ENCODE measurements at regions not wholly inside any gene's neighbourhood (a gene's known extent, or its start where the extent isn't known, plus 50 kb on each side); places are given as distances from the start of the nearest gene placed in this dataset.
A peak's percentile ranks its signal among the peaks of the same experiment; 100 is the strongest.

DNA sequence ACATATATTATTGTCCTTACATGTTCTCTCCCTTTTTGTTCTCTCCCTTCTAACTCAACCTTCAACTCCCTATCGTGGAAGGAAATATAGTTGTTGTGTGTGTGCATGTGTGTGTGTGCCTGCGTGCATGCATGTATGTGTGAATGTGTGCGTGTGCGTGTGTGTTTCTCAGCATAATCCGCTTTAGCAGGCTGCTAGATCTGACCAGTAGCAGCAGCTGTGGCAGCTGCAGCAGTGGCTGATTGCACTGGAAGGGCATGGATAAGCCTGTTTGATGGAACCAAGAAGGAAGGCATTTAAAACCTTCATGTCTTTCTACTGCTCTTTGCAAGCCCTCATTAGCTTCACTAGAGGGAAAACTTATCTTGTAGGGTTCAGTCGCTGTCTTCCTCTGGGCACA, 65.6 kb upstream of the IRF2BP2 start:
- intact Hi-C loops (cut with micrococcal nuclease): loop anchor here (5.0 kb wide), 1 partner anchor 63 kb away; the partner anchor contains the start of gene IRF2BP2
- in situ Hi-C loops (cut with MboI): no loop called here
- H3K9me3 ChIP-seq (replicated peaks; ENCODE audit: control insufficient read depth, insufficient read depth, low read depth, low read length): no peaks in the 10 kb centered on the region
- no TSS peak for BruUV-seq (replicated peaks)
- no peaks in the 10 kb centered on the region for H3K9me1 ChIP-seq (ENCODE audit: control insufficient read depth, insufficient read depth, low read length)
- H3K79me2 ChIP-seq (ENCODE audit: control insufficient read depth, insufficient read depth, low read length): no peaks in the 10 kb centered on the region
- no peaks in the 10 kb centered on the region for H3K36me3 ChIP-seq (ENCODE audit: control insufficient read depth, insufficient read depth, low read length)
- H3K4me2 ChIP-seq (ENCODE audit: insufficient read depth, low read length): peak overlapping the region; percentile 87
- H4K20me1 ChIP-seq (replicated peaks; ENCODE audit: control insufficient read depth, insufficient read depth, low read length): no peaks in the 10 kb centered on the region
- no peak overlapping the region for H3K4me3 ChIP-seq
- 39% methylated on average over 6 of the region's 6 CpGs for WGBS (ENCODE audit: insufficient coverage, low coverage, missing lambda C conversion rate)
- ATAC-seq: peak; percentile 48
- H3K27me3 ChIP-seq (ENCODE audit: control insufficient read depth in 2 of 2, insufficient read depth in 2 of 2, low read length in 2 of 2): no peaks in the 10 kb centered on the region
- CTCF ChIA-PET (ENCODE audit: low intra/inter-chr PET ratio): no interaction called here
- H3K27ac ChIP-seq (ENCODE audit: extremely low read depth, low read depth, low read length): no peak overlapping the region
- POLR2A ChIA-PET: interaction anchor here (0.6 kb wide), 1 partner anchor 272 kb away, joined by 4 read pairs; no protein-coding TSS in a partner anchor
- peak overlapping the region in 1 of 2 experiments; percentile 55; a peak in 3 of 4 replicates for H3K9ac ChIP-seq (ENCODE audit: insufficient read depth in 1 of 2, low read depth in 2 of 2, low read length in 2 of 2)
- peak overlapping the region; percentile 98 for H2AFZ ChIP-seq (ENCODE audit: low read depth, low read length)
- H3K4me1 ChIP-seq (replicated peaks in 1 of 2; ENCODE audit: control insufficient read depth in 2 of 2, insufficient read depth in 2 of 2, low read length in 2 of 2): peaks cover 2 to 24% of the 10 kb centered on the region in 2 experiments; a peak in 3 of 5 replicates
- FAIRE-seq: peak; percentile 26
- DNase-seq (ENCODE audit: extremely low read depth in 1 of 4, low spot score in 3 of 4): peak in 1 of 4 experiments; percentile 28
- TF ChIP-seq CC2D1A (IDR thresholded peaks at IDR 0.05) (no peak), TCF3 (CRISPR knock-in tag; IDR thresholded peaks at IDR 0.05) (0 out of 2 replicates have a peak, but pooled peaks have one; percentile 12), HDAC3 (IDR thresholded peaks at IDR 0.05; ENCODE audit: borderline replicate concordance, partially characterized antibody) (no peak), ETV6 (IDR thresholded peaks at IDR 0.05; ENCODE audit: borderline replicate concordance in 1 of 2, low read depth in 2 of 2, low read length in 1 of 2) (no peak), ETV6 (CRISPR knock-in tag; IDR thresholded peaks at IDR 0.05; ENCODE audit: borderline replicate concordance) (no peak), CEBPG (CRISPR knock-in tag; IDR thresholded peaks at IDR 0.05) (peak; percentile 32; the same call in 1 of the 2 replicates), CEBPG (tag; conservative IDR thresholded peaks at IDR 0.05 in 1 of 2, IDR thresholded peaks at IDR 0.05 in 1 of 2) (no peak), CBFA2T3 (IDR thresholded peaks at IDR 0.05) (0 out of 2 replicates have a peak, but pooled peaks have one; percentile 28), RAD21 (CRISPR knock-in tag; conservative IDR thresholded peaks at IDR 0.05 in 1 of 2, IDR thresholded peaks at IDR 0.05 in 1 of 2) (0 out of 4 replicates have a peak, but pooled peaks of 1 of the 2 experiments have one; percentile 2), HDGF (IDR thresholded peaks at IDR 0.05) (peak; percentile 31; the same call in 1 of the 2 replicates), ELF4 (CRISPR knock-in tag; IDR thresholded peaks at IDR 0.05) (peak; percentile 76; the same call in 1 of the 2 replicates), YBX1 (IDR thresholded peaks at IDR 0.05) (no peak), CHD1 (IDR thresholded peaks at IDR 0.05; ENCODE audit: low read length) (no peak)
- TF ChIP-seq, protein P1, sequence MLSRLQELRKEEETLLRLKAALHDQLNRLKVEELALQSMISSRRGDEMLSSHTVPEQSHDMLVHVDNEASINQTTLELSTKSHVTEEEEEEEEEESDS (CRISPR knock-in tag; IDR thresholded peaks at IDR 0.05): no peak
- TF ChIP-seq, protein P2, sequence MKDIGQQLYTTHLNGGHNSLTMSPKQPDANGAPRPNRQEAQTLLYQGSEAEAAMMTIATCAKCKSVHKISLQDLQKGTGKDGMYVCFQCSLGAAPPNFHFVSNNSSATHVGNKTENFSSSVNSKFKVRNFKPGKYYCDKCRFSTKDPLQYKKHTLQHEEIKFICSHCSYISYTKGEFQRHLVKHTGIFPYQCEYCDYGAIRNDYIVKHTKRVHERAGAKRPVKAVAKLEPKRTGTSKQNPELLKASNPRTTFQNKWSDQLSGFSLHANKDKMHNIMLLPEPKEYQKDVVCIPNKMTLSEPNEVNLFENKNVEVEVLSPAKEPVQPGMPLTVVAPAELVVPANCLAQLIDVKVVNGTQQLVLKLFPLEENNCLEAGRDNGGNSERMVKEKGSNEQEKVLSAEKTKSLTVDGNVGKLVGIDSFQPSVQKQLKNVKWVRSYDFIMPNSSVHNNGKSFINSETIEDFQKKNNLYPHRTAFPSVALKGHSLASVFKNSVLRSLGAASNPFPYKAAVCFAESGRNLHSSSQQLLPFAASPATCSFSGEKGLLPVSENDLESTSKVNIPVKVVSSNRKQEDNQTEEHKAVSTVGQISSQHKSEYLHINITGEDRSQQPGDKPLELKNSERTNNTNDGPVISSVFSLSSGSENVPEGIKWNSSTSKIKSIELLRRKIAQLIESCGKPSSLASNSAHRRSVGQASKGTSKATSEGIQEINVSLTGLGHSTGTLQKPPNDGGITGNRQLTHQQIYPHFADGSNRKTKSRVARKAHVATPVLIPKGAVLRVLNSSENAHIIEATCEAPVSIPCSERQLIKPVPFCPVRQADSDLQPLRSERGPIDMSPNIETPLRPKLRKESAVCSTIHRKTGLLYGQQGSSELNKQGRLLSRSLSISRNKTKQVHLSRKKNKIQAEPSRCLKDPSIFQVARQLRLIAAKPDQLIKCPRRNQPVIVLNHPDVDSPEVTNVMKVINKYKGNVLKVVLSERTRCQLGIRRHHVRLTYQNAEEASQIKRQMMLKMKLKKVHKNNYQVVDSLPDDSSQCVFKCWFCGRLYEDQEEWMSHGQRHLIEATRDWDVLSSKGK (CRISPR knock-in tag; IDR thresholded peaks at IDR 0.05): no peak
- TF ChIP-seq, protein P3, sequence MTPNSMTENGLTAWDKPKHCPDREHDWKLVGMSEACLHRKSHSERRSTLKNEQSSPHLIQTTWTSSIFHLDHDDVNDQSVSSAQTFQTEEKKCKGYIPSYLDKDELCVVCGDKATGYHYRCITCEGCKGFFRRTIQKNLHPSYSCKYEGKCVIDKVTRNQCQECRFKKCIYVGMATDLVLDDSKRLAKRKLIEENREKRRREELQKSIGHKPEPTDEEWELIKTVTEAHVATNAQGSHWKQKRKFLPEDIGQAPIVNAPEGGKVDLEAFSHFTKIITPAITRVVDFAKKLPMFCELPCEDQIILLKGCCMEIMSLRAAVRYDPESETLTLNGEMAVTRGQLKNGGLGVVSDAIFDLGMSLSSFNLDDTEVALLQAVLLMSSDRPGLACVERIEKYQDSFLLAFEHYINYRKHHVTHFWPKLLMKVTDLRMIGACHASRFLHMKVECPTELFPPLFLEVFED (CRISPR knock-in tag; conservative IDR thresholded peaks at IDR 0.05): 0 out of 2 replicates have a peak, but pooled peaks have one; percentile 43
- TF ChIP-seq, protein P4, sequence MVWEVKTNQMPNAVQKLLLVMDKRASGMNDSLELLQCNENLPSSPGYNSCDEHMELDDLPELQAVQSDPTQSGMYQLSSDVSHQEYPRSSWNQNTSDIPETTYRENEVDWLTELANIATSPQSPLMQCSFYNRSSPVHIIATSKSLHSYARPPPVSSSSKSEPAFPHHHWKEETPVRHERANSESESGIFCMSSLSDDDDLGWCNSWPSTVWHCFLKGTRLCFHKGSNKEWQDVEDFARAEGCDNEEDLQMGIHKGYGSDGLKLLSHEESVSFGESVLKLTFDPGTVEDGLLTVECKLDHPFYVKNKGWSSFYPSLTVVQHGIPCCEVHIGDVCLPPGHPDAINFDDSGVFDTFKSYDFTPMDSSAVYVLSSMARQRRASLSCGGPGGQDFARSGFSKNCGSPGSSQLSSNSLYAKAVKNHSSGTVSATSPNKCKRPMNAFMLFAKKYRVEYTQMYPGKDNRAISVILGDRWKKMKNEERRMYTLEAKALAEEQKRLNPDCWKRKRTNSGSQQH (CRISPR knock-in tag; IDR thresholded peaks at IDR 0.05): 0 out of 2 replicates have a peak, but pooled peaks have one; percentile 14

All from K562 (cell line).